GM19328 (cell line): ENCODE measurements at regions not wholly inside any gene's neighbourhood (a gene's known extent, or its start where the extent isn't known, plus 50 kb on each side); places are given as distances from the start of the nearest gene placed in this dataset.
"Not testable (repeated sequence)": the region's sequence is repeated elsewhere in the genome, so short reads cannot be mapped to it uniquely, and the experiment has no call there.

Experiments
- ATAC-seq: cut with Tn5 transposase; IDR thresholded peaks from one replicate; pipeline ENCODE4 v1.9.1; 2021; ENCODE audit warnings: mild to moderate bottlenecking, moderate library complexity; ENCODE audit not compliant: unreplicated experiment

DNA sequence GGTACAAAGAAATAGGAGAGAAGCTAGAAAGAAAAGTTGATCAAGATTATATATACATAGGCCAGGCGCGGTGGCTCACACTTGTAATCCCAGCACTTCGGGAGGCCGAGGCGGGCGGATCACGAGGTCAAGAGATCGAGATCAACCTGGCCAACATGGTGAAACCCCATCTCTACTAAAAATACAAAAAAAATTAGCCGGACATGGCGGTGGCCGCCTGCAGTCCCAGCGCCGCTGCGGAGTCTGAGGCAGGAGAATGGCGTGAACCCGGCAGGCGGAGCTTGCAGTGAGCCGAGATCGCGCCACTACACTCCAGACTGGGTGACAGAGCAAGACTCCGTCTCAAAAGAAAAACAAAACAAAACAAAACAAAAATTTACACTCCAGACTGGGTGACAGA, 798.3 kb upstream of the CDH9 start:
- ATAC-seq = not testable (repeated sequence)

GRCh38 chr5:27832886-27833285, 794.5 kb upstream of the CDH9 start:
- ATAC-seq = no peak

GRCh38 chr5:27830546-27830945, 792.2 kb upstream of the CDH9 start:
- no peak for ATAC-seq

DNA sequence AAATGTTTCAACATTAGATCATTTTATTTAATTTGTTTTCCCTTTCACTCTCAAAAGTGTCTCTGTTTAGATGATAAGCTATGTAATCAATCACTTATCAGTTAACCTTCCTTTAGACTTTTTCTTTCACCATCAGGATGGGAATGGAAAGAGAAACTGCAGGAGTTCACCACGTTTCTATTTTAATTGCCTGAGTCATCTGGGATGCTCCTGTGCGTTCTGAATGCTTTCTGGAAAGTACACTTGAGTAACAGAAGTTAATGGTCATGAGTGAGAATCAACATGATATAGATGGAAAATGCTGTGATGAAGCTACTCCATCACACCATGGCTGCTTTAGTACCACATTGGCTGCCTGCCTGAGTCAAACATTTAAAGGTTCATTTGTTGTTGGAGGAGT, 783.3 kb upstream of the CDH9 start:
- ATAC-seq = no peak

GRCh38 chr5:27818888-27819287, 780.5 kb upstream of the CDH9 start:
- ATAC-seq = no peak

GRCh38 chr5:27814983-27815382, 776.6 kb upstream of the CDH9 start:
- ATAC-seq = no peak

GRCh38 chr5:27814286-27814685, 775.9 kb upstream of the CDH9 start:
- ATAC-seq = no peak

- no peak for ATAC-seq
Observed at GRCh38 chr5:27810458-27810857, 772.1 kb upstream of the CDH9 start.

GRCh38 chr5:27797220-27797619, 758.8 kb upstream of the CDH9 start:
- no peak for ATAC-seq

DNA sequence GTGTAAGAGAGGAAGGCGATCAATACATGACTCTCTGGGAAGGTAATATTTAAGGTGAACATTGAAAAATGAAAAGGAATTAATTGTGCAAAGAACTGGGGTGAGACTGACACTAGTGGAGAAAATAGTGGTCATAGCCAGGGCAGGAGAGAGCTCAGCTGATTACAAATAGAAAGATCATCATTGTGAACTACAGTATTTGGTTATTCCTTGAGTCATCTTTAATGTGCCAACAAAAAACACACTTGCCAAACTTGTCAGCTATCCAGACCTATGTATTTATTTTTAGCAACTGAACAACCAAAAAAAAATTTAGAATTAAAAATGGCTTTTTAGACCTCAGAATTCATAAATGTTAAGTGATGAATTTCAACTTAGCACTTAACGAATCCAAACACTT, 749.8 kb upstream of the CDH9 start:
- no peak for ATAC-seq

DNA sequence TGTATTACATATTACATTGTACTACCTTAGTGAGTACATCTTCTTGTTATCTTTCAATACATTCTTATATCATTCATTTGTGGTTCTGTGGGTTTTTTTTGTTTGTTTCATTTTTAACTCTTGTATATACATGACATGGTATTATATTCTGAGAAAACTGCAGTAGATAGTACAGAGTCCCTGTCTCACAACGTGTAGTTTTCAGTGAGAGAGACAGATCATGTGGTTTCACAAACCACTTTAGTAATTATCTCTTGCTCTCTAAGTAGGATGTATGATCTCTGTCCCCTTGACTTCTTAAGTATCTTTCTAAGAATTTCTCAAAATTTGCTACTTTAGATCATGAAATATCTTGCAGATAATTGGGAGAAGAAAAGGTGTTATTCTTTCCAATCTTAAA, 745.9 kb upstream of the CDH9 start:
- ATAC-seq = no peak

DNA sequence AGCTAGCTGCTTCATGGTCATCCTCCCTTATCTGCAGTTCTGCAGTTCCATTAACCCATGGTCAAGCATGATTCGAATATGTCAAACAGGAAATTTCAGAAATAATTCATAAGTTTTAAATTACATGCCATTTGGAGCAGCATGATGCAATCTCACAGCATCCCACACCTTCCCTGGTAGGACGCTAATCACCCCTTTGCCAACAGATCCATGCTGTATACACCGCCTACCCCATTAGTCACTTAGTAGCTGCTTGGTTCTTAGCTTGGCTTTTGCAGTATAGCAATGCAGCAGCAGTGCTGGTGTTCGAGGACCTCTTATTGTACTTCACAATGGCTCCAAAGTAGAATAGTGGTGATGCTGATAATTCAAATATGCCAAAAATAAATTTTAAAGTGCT, 739.7 kb upstream of the CDH9 start:
- ATAC-seq = no peak

- ATAC-seq = no peak
Observed at GRCh38 chr5:27773636-27774035, 735.2 kb upstream of the CDH9 start.

- no peak for ATAC-seq
Observed at GRCh38 chr5:27773166-27773565, 734.8 kb upstream of the CDH9 start.

GRCh38 chr5:27769748-27770402, 731.5 kb upstream of the CDH9 start:
- no peak for ATAC-seq

- ATAC-seq = no peak
Observed at GRCh38 chr5:27748847-27749246, 710.5 kb upstream of the CDH9 start.

GRCh38 chr5:27743383-27743979, 705.1 kb upstream of the CDH9 start:
- ATAC-seq = not testable (repeated sequence)

DNA sequence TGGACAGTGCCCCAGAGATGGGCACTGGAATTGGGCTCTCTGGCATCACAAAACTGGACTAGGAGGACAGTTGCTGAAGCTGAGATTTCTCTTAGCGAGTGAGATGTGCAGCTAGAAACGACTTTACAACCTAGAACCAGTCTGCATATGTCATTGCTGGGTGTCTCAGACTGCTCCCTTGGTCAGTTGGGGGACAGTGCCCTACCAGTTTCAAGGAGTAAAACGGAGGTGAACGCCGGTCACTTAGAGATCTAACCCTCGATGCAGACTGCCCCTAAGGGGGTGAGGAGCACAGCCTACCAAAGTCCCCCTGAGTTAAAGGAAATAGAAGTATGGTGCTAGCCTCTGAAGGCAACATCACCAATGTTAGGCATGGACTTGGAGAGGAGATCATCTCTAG, 704.4 kb upstream of the CDH9 start:
- ATAC-seq = no peak

DNA sequence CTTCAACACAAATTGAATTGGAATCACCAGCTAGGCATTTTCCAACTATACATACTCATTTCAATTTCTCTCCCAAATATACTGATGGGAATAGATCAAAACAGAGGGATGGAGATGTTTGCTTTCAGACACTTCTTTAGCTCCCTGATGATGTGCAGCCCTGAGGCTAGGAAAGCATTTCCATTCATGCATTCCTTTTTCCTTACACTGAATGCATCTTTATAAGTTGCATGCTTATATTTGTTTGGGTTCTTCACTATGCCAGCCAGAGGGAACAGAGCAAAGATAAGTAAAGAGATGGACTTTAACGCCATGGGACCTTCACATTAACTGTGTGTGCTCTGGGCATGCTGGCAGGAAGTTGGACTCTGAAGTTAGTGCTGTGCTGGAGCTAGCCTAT, 696.5 kb upstream of the CDH9 start:
- ATAC-seq = no peak

DNA sequence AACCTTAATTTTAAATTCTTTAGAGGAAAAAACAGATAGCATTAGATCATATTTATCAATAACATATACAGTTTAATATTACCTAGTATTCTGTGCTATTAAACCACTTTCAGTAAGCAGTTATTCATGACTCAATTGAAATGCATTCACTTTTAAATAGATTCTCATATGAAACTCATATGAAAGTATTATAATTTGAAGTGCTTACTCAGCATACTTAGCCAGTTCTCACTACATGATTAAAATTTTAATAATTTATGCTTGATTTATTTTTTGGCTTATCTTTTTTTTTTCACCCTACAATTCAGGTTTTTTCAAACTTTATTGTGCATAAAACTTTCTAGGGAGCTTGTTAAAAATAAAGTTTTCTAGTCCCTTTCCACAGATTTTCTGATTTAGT, 694.9 kb upstream of the CDH9 start:
- no peak for ATAC-seq

DNA sequence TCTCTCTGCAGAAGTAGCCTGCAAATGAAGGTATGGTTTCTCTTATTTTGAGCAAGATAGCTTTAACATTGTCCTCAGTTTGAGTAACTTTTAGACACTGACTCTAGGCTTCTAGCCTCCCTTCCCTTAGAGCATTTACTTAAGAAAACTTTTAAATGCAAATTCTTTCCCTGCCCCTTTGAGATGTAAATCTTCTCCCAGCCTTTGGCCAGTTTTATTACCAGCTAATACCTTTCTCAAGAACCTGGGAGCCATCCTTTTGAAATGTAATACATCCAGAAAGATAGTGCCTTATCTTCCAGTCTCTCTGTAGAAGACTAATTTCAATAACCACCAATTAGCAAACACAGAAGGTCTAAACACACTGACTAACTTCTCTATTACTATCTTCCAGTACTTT, 688.9 kb upstream of the CDH9 start:
- ATAC-seq = no peak

DNA sequence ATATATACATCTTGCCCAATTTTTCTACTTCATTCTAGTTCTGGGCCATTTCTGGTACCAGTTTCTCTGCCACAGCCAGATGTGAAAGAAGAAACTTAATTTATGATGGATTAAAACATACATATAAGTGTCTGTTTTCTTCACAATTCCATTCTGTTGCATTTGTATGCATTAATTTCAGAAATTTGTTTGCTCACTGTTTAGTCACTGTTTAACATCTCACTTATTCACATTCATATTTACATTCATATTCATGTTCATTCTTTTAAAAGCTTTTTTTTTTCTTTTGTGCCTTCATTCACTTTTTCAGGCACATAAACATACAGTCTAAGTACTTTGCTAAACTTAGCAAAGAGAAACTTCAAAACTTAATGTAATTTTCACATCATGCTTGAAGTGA, 684.0 kb upstream of the CDH9 start:
- ATAC-seq = no peak

- no peak for ATAC-seq
Observed at GRCh38 chr5:27708534-27708933, 670.1 kb upstream of the CDH9 start.
